AG04450 (cell line): ENCODE measurements at regions not wholly inside any gene's neighbourhood (a gene's known extent, or its start where the extent isn't known, plus 50 kb on each side); places are given as distances from the start of the nearest gene placed in this dataset.

Source experiments
- CTCF ChIA-PET: fragments of 300-600, 350-600 bp; formaldehyde crosslinking; extraction: SDS; loops from one replicate; lab custom pipeline; 2022; ENCODE audit warnings: antibody characterized with exemption, inconsistent platforms; lab: Charles Lee
- POLR2A ChIA-PET: fragments of 350-600 bp; formaldehyde crosslinking; extraction: SDS; loops from one replicate; lab custom pipeline; 2021; ENCODE audit warnings: antibody characterized with exemption, inconsistent platforms; lab: Yijun Ruan, JAX
- DNase-seq: peaks from one replicate; pipeline ENCODE4 v3.0.0-alpha.2; 2011; ENCODE audit warnings: low read depth, low spot score
- H3K27ac ChIP-seq: one replicate; pipeline ENCODE4 v1.5.1; 2012; ENCODE audit warnings: low read depth, low read length, control low read depth
- H3K27me3 ChIP-seq: one replicate; pipeline ENCODE4 v1.6.0; 2012; ENCODE audit warnings: low read length; ENCODE audit not compliant: control insufficient read depth, insufficient read depth
- H3K4me3 ChIP-seq: 2 replicates; pipeline ENCODE4 v1.5.1; 2011; ENCODE audit warnings: mild to moderate bottlenecking, low read depth, low read length, control low read depth
- H3K9me3 ChIP-seq: 2 replicates; pipeline ENCODE4 v1.5.1; 2012; ENCODE audit warnings: low read length; ENCODE audit not compliant: control insufficient read depth, insufficient read depth
- TF ChIP-seq, protein P1 (sequence below): IDR thresholded peaks from 2 replicates; pipeline ENCODE4 v1.5.1; 2011; ENCODE audit warnings: low read depth, low read length, control low read depth, inconsistent platforms

DNA sequence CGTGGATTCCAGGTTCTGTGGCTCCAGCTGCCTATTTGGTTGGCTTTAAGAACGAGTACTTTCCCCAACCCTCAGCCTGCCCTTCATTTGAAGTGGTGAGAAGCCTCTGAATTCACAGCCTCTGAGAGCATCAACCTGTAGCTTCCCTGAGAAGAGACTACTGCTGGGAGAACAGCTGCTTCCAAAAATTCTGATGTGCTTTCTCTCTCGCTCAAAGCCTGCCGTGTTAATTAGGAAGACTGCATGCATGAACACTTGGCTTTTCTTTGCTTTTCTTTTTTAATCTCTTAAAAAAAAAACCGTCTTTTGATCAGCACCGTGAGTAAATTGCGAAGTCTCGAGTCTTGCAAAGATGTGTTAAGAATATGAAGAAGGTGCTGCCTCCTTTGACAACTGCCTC lies 153.4 kb upstream of the MAP1B start:
- no peak for DNase-seq
- Histone ChIP-seq H3K9me3 (peaks cover 1% of the 10 kb centered on the region), H3K27me3 (peaks cover 19% of the 10 kb centered on the region), H3K27ac (no peak overlapping the region), H3K4me3 (no peak overlapping the region)
- ChIA-PET CTCF (no interaction called here), POLR2A (no interaction called here)
- TF ChIP-seq, protein P1, sequence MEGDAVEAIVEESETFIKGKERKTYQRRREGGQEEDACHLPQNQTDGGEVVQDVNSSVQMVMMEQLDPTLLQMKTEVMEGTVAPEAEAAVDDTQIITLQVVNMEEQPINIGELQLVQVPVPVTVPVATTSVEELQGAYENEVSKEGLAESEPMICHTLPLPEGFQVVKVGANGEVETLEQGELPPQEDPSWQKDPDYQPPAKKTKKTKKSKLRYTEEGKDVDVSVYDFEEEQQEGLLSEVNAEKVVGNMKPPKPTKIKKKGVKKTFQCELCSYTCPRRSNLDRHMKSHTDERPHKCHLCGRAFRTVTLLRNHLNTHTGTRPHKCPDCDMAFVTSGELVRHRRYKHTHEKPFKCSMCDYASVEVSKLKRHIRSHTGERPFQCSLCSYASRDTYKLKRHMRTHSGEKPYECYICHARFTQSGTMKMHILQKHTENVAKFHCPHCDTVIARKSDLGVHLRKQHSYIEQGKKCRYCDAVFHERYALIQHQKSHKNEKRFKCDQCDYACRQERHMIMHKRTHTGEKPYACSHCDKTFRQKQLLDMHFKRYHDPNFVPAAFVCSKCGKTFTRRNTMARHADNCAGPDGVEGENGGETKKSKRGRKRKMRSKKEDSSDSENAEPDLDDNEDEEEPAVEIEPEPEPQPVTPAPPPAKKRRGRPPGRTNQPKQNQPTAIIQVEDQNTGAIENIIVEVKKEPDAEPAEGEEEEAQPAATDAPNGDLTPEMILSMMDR, result no peak

GRCh38 chr5:71954329-71954728 lies 152.9 kb upstream of the MAP1B start:
- DNase-seq, result no peak
- Histone ChIP-seq H3K27me3 (peaks cover 22% of the 10 kb centered on the region), H3K9me3 (no peaks in the 10 kb centered on the region; the same call in 1 of the 2 replicates), H3K27ac (no peak overlapping the region), H3K4me3 (no peak overlapping the region)
- POLR2A ChIA-PET, result no interaction called here
- TF ChIP-seq, protein P1, result no peak
- CTCF ChIA-PET, result no interaction called here

- POLR2A ChIA-PET, result no interaction called here
- no peaks in the 10 kb centered on the region; the same call in 1 of the 2 replicates for H3K9me3 ChIP-seq
- no peak overlapping the region for H3K4me3 ChIP-seq
- H3K27me3 ChIP-seq, result peaks cover 22% of the 10 kb centered on the region
- DNase-seq, result no peak
- no peak overlapping the region for H3K27ac ChIP-seq
- TF ChIP-seq, protein P1, result no peak
- CTCF ChIA-PET, result interaction anchor here (0.6 kb wide), 1 partner anchor 32 kb away, joined by 4 read pairs; no protein-coding TSS in a partner anchor
Measured at GRCh38 chr5:71955723-71956122, 151.6 kb upstream of the MAP1B start.

DNA sequence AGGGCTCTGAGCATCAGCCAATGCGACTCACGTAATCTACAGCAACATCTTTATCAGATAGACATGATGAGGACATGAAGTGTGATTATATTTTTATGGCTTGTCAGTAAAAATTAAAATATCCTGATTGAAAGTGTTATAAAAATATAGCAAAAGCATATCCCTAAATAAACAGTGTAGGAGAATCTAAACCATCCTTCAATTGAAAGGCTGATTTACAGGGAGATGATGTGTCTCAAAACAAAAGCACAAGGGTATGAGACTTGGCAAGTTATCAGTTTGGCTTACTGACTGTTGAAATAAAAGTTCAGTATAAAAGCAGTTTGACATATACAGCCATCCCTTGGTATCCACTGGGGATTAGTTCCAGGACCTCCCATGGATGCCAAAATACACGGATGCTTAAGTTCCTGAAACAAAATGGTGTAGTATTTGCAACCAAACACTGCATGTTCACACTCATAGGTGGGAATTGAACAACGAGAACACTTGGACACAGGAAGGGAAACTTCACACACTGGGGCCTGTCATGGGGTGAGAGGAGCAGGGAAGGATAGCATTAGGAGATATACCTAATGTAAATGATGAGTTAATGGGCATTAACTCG lies 149.9 kb upstream of the MAP1B start:
- ChIA-PET POLR2A (no interaction called here), CTCF (no interaction called here)
- DNase-seq, result no peak
- H3K4me3 ChIP-seq, result no peak overlapping the region
- TF ChIP-seq, protein P1, result no peak
- H3K27me3 ChIP-seq, result peaks cover 22% of the 10 kb centered on the region
- no peaks in the 10 kb centered on the region; the same call in 1 of the 2 replicates for H3K9me3 ChIP-seq
- H3K27ac ChIP-seq, result no peak overlapping the region

DNA sequence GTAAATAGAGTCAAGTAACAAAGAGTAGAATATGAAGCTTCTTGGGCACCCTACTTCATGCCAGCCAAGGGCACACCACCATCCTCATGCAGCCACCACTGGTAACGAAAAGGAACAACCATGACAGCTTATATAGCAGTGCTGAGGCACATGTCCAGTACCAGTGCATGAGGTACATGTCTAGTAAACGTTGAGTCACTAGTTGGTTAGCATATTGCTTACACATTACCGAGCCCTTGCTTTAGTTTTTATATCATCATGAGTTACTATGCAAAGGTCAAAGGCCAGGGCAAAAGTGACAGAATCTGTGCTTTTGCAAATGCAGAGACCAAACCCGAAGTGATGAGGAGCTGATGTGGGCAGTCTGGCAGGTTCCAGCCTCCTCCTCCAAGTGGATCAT lies 147.1 kb upstream of the MAP1B start:
- Histone ChIP-seq H3K27me3 (peaks cover 13% of the 10 kb centered on the region), H3K27ac (no peak overlapping the region), H3K4me3 (no peak overlapping the region), H3K9me3 (no peaks in the 10 kb centered on the region; the same call in 1 of the 2 replicates)
- no peak for DNase-seq
- POLR2A ChIA-PET, result no interaction called here
- CTCF ChIA-PET, result no interaction called here
- TF ChIP-seq, protein P1, result no peak
